RWPE2 (cell line): ENCODE measurements at regions not wholly inside any gene's neighbourhood (a gene's known extent, or its start where the extent isn't known, plus 50 kb on each side); places are given as distances from the start of the nearest gene placed in this dataset.
"Not testable (repeated sequence)": the region's sequence is repeated elsewhere in the genome, so short reads cannot be mapped to it uniquely, and the experiment has no call there.

ENCODE experiments used
- ATAC-seq: fragments of 200-7000 bp; cut with Tn5 transposase; 3 replicates; pipeline ENCODE4 v1.9.1; 2021; ENCODE audit warnings: low read depth
- DNase-seq: peaks from one replicate; pipeline ENCODE4 v3.0.0-alpha.2; 2020; ENCODE audit warnings: low spot score
- H3K27ac ChIP-seq: fragments of 450-650 bp; 2 replicates; pipeline ENCODE4 v1.5.1; 2017; ENCODE audit warnings: mild to moderate bottlenecking; ENCODE audit not compliant: poor library complexity, severe bottlenecking
- H3K27me3 ChIP-seq: fragments of 250-450 bp; sonication (Bioruptor Pico); 2 replicates; pipeline ENCODE4 v1.5.1; 2021; ENCODE audit warnings: mild to moderate bottlenecking, moderate library complexity; ENCODE audit not compliant: insufficient read depth, poor library complexity, severe bottlenecking
- H3K36me3 ChIP-seq: fragments of 250-450 bp; sonication (Bioruptor Pico); 2 replicates; pipeline ENCODE4 v1.5.1; 2020; ENCODE audit warnings: low read depth, mild to moderate bottlenecking, moderate library complexity
- H3K4me1 ChIP-seq: fragments of 250-450 bp; sonication (Bioruptor Pico); 2 replicates; pipeline ENCODE4 v1.5.1; 2021; ENCODE audit warnings: mild to moderate bottlenecking, moderate library complexity; ENCODE audit not compliant: insufficient read depth, poor library complexity, severe bottlenecking
- H3K4me3 ChIP-seq: fragments of 250-450 bp; sonication (Bioruptor Pico); 2 replicates; pipeline ENCODE4 v1.5.1; 2021; ENCODE audit warnings: mild to moderate bottlenecking, moderate library complexity; ENCODE audit not compliant: severe bottlenecking
- H3K9me3 ChIP-seq: fragments of 250-450 bp; sonication (Bioruptor Pico); 2 replicates; pipeline ENCODE4 v1.5.1; 2021; ENCODE audit warnings: mild to moderate bottlenecking, moderate library complexity; ENCODE audit not compliant: severe bottlenecking
- TF ChIP-seq, protein P1 (sequence below): fragments of 450-650 bp; IDR thresholded peaks from one replicate; pipeline ENCODE4 v1.5.1; 2017; ENCODE audit warnings: mild to moderate bottlenecking, moderate library complexity; ENCODE audit not compliant: poor library complexity, severe bottlenecking

DNA sequence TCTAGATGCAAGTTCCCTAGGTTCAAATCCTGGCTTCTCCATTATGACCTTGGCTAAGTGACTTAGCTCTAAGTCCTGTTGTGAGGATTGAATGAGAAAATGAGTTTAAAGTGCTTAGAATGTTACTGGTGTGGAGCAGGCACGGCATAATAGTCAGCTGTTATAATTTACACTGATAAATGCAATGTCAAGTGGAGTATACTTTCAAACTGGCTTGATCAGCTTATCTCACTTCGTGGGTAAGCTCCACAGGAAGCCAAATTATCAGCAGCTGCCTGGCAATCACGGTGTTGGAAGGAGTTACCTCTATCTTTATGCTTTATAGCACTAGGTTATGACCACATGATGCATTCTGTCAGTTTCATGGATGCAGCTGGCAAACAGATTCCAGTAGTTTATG lies 272.8 kb downstream of the OLFM4 start:
- H3K27me3 ChIP-seq, result no peaks in the 10 kb centered on the region
- no peak overlapping the region for H3K4me3 ChIP-seq
- H3K4me1 ChIP-seq, result no peaks in the 10 kb centered on the region
- ATAC-seq (no peak), DNase-seq (no peak)
- TF ChIP-seq, protein P1, sequence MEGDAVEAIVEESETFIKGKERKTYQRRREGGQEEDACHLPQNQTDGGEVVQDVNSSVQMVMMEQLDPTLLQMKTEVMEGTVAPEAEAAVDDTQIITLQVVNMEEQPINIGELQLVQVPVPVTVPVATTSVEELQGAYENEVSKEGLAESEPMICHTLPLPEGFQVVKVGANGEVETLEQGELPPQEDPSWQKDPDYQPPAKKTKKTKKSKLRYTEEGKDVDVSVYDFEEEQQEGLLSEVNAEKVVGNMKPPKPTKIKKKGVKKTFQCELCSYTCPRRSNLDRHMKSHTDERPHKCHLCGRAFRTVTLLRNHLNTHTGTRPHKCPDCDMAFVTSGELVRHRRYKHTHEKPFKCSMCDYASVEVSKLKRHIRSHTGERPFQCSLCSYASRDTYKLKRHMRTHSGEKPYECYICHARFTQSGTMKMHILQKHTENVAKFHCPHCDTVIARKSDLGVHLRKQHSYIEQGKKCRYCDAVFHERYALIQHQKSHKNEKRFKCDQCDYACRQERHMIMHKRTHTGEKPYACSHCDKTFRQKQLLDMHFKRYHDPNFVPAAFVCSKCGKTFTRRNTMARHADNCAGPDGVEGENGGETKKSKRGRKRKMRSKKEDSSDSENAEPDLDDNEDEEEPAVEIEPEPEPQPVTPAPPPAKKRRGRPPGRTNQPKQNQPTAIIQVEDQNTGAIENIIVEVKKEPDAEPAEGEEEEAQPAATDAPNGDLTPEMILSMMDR, result no peak
- no peaks in the 10 kb centered on the region for H3K36me3 ChIP-seq
- no peaks in the 10 kb centered on the region for H3K9me3 ChIP-seq
- H3K27ac ChIP-seq, result no peak overlapping the region

DNA sequence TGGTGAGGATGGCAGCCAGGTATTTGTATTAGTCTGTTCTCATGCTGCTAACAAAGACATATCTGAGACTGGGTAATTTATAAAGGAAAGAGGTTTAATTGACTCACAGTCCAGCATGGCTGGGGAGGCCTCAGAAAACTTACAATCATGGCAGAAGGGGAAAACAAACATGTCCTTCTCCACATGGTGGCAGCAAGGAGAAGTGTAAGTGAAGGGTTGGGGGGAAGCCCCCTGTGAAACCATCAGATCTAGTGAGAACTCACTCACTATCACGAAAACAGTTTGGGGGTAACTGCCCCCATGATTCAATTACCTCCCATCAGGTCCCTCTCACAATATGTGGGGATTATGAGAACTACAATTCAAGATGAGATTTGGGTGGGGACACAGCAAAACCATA lies 276.8 kb downstream of the OLFM4 start:
- H3K27me3 ChIP-seq, H3K4me3 ChIP-seq, DNase-seq, H3K9me3 ChIP-seq, H3K4me1 ChIP-seq, ATAC-seq, H3K36me3 ChIP-seq, H3K27ac ChIP-seq: not testable (repeated sequence)

DNA sequence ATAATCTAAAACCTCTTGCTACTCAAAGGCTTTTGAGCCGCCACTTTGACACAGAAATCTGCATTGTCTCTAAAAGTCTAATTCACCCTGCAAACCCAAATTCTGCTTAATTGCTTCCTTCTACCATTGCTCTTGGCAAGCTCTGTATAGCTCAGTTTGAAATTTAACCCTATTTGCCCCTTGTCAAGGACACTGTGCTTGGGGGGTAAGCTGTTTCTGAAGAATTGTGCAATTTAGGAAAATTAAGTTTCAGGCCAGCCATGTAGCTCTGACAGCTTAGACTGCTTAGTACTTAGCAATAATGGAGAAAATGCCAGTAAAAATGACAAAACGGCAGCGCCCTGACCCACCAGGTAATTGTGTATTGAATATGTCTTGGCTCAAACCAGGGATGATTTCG lies 282.2 kb downstream of the OLFM4 start:
- no peaks in the 10 kb centered on the region for H3K36me3 ChIP-seq
- TF ChIP-seq, protein P1, result no peak
- H3K27ac ChIP-seq, result no peak overlapping the region
- no peak for ATAC-seq
- no peak for DNase-seq
- no peaks in the 10 kb centered on the region for H3K9me3 ChIP-seq
- H3K27me3 ChIP-seq, result no peaks in the 10 kb centered on the region
- no peaks in the 10 kb centered on the region for H3K4me1 ChIP-seq
- H3K4me3 ChIP-seq, result no peak overlapping the region

DNA sequence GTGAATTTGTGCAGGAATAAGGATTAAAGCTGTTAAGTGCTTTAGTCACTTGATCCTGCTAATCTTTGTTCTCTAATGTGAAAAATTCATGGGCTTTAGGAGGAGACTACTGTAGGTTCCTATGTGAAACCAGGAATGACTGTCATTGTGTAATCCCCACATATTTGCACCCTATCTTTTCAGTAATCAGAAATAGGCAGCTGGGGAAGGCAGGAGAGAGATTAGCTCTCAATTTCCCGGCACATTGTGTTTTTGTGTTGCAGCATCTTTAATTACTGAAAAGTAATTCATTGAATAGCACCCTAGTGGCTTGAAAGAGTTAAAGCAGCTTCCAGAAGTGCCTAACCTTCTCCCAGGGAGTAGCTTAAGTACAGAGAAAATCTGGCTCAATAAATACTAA lies 282.9 kb downstream of the OLFM4 start:
- DNase-seq (no peak), ATAC-seq (no peak)
- H3K27ac ChIP-seq, result no peak overlapping the region
- no peaks in the 10 kb centered on the region for H3K9me3 ChIP-seq
- no peaks in the 10 kb centered on the region for H3K27me3 ChIP-seq
- no peaks in the 10 kb centered on the region for H3K4me1 ChIP-seq
- TF ChIP-seq, protein P1, result no peak
- no peaks in the 10 kb centered on the region for H3K36me3 ChIP-seq
- H3K4me3 ChIP-seq, result no peak overlapping the region

DNA sequence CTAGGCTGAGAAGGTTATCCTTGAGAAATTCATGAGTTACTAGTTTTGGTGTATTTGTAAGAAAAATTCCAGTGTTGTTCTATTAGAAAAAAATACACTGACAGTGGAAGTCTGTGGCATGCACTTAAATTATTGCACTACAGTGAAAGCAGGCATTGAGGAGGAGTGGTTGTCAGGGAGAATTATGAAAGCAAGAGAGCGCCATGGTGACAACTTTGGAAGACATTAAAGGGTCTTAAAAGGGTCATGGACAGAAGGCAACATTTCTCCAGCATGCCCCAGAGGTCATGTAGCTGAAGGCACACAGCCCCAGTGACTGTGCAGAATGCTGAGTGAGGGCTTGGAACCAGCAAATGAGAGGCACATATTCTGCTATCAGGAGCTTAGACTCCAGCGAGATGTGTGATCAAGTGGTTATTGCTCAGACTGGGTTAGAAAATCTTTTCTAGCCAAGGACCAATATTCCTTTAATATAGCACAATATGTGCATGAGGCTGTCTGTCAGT lies 292.7 kb downstream of the OLFM4 start:
- TF ChIP-seq, protein P1, result no peak
- H3K4me3 ChIP-seq, result no peak overlapping the region
- no peaks in the 10 kb centered on the region for H3K4me1 ChIP-seq
- H3K27ac ChIP-seq, result no peak overlapping the region
- no peaks in the 10 kb centered on the region for H3K36me3 ChIP-seq
- DNase-seq (no peak), ATAC-seq (no peak)
- H3K9me3 ChIP-seq, result no peaks in the 10 kb centered on the region
- no peaks in the 10 kb centered on the region for H3K27me3 ChIP-seq
